K562 (cell line): ENCODE measurements at regions not wholly inside any gene's neighbourhood (a gene's known extent, or its start where the extent isn't known, plus 50 kb on each side); places are given as distances from the start of the nearest gene placed in this dataset.

Experiments
- ATAC-seq: fragments of 200-7000 bp; cut with Tn5 transposase; 3 replicates; pipeline ENCODE4 v1.9.1; 2020; ENCODE audit warnings: moderate library complexity
- BruUV-seq: library from RNA; stranded (reverse); fragments of 400-500 nt; replicated peaks from 2 replicates; lab custom pipeline; 2021; lab: Mats Ljungman, UMichigan
- CTCF ChIA-PET: fragments of 300-600 bp; formaldehyde crosslinking; extraction: SDS; loops from one replicate; lab custom pipeline; 2021; ENCODE audit warnings: low intra/inter-chr PET ratio; lab: Yijun Ruan, JAX
- POLR2A ChIA-PET: fragments of 300-600, 350-650 bp; sonication (Branson Sonifier 250); formaldehyde crosslinking; extraction: SDS; loops from one replicate; lab custom pipeline; 2021; ENCODE audit warnings: antibody characterized with exemption, inconsistent platforms; lab: Yijun Ruan, JAX
- DNase-seq, 4 experiments: peaks; one replicate each; pipeline versions ENCODE4 v3.0.0 to v3.0.0-alpha.2; 2011 to 2018; ENCODE audit warnings: low spot score in 3 of 4, mixed read lengths in 3 of 4; ENCODE audit errors: extremely low read depth in 1 of 4
- FAIRE-seq: peaks from 2 replicates; lab custom pipeline; 2011; peaks lifted over from hg19 to GRCh38; lab: Jason Lieb, UNC
- H2AFZ ChIP-seq: 2 replicates; pipeline ENCODE4 v1.6.0; 2011; ENCODE audit warnings: low read depth, low read length, control low read depth, inconsistent platforms
- H3K27ac ChIP-seq: fragments of 200-600 bp; 3 replicates; pipeline ENCODE4 v1.8.0; 2011; ENCODE audit warnings: low read depth, mild to moderate bottlenecking, control low read depth, inconsistent platforms, low read length, moderate library complexity, mixed read lengths; ENCODE audit errors: extremely low read depth
- H3K27me3 ChIP-seq, 2 experiments: fragments of 300-600 bp in 1 of 2; 2 replicates in 1 of 2; 3 replicates in 1 of 2; pipeline versions ENCODE4 v1.6.0 to v1.8.0; 2011; ENCODE audit warnings: inconsistent platforms in 2 of 2, low read length in 2 of 2, mild to moderate bottlenecking in 1 of 2, mixed read lengths in 1 of 2, moderate library complexity in 1 of 2; ENCODE audit not compliant: control insufficient read depth in 2 of 2, insufficient read depth in 2 of 2
- H3K36me3 ChIP-seq: fragments of 300-600 bp; 3 replicates; pipeline ENCODE4 v1.8.0; 2011; ENCODE audit warnings: mild to moderate bottlenecking, low read length, inconsistent platforms; ENCODE audit not compliant: control insufficient read depth, insufficient read depth
- H3K4me1 ChIP-seq, 2 experiments: fragments of 200-600 bp in 1 of 2; replicated peaks in 1 of 2; 2 replicates in 1 of 2; 3 replicates in 1 of 2; pipeline versions ENCODE4 v1.5.1 to v1.8.0; 2011; ENCODE audit warnings: inconsistent platforms in 2 of 2, low read length in 2 of 2, mild to moderate bottlenecking in 1 of 2, mixed read lengths in 1 of 2, moderate library complexity in 1 of 2; ENCODE audit not compliant: control insufficient read depth in 2 of 2, insufficient read depth in 2 of 2
- H3K4me2 ChIP-seq: 2 replicates; pipeline ENCODE4 v1.6.1; 2011; ENCODE audit warnings: low read length, control low read depth, inconsistent platforms, mixed read lengths; ENCODE audit not compliant: insufficient read depth
- H3K4me3 ChIP-seq: fragments of 200-600 bp; sonication (generic), shearing (Covaris generic); 2 replicates; pipeline ENCODE4 v1.5.1; 2016; ENCODE audit warnings: control low read depth, inconsistent platforms
- H3K79me2 ChIP-seq: fragments of 200-600 bp; 3 replicates; pipeline ENCODE4 v1.8.0; 2011; ENCODE audit warnings: low read length, inconsistent platforms; ENCODE audit not compliant: control insufficient read depth, insufficient read depth
- H3K9ac ChIP-seq, 2 experiments: 2 replicates each; pipeline versions ENCODE4 v1.6.0 to v1.6.1; 2011; ENCODE audit warnings: low read depth in 2 of 2, low read length in 2 of 2, control low read depth in 1 of 2, inconsistent platforms in 1 of 2, mild to moderate bottlenecking in 1 of 2, mixed read lengths in 1 of 2; ENCODE audit not compliant: insufficient read depth in 1 of 2
- H3K9me1 ChIP-seq: one replicate; pipeline ENCODE4 v1.6.0; 2011; ENCODE audit warnings: inconsistent platforms, mild to moderate bottlenecking, low read length, moderate library complexity; ENCODE audit not compliant: control insufficient read depth, insufficient read depth
- H3K9me3 ChIP-seq: replicated peaks from 2 replicates; pipeline ENCODE4 v1.5.1; 2011; ENCODE audit warnings: low read depth, low read length, inconsistent platforms; ENCODE audit not compliant: control insufficient read depth, insufficient read depth
- H4K20me1 ChIP-seq: replicated peaks from 2 replicates; pipeline ENCODE4 v1.6.1; 2011; ENCODE audit warnings: low read length, inconsistent platforms, mixed read lengths; ENCODE audit not compliant: control insufficient read depth, insufficient read depth
- DEAF1 ChIP-seq: fragments of 450-650 bp; formaldehyde crosslinking; IDR thresholded peaks from 2 replicates; pipeline ENCODE4 v1.4.0; 2020; ENCODE audit warnings: mild to moderate bottlenecking, moderate library complexity
- MBD2 ChIP-seq: sonication (generic); IDR thresholded peaks from 2 replicates; pipeline ENCODE4 v1.6.1; 2016; ENCODE audit warnings: low read depth, borderline replicate concordance
- MYNN ChIP-seq, 2 experiments: sonication (generic); formaldehyde crosslinking in 1 of 2; IDR thresholded peaks; 2 replicates each; pipeline versions ENCODE4 v1.5.0 to v1.6.1; 2016 to 2020; ENCODE audit warnings: antibody characterized with exemption in 1 of 2, missing genetic modification reagents in 1 of 2
- PHF8 ChIP-seq: fragments of 200-600 bp; sonication (generic); IDR thresholded peaks from 2 replicates; pipeline ENCODE4 v1.6.1; 2012; ENCODE audit warnings: mixed run types, mild to moderate bottlenecking, inconsistent platforms, low read length, moderate library complexity, borderline replicate concordance
- ZNF133 ChIP-seq: fragments of 250-450 bp; sonication (Bioruptor Pico); IDR thresholded peaks from 2 replicates; pipeline ENCODE4 v1.4.0; 2020; ENCODE audit warnings: mild to moderate bottlenecking
- ZNF384 ChIP-seq: IDR thresholded peaks from 2 replicates; pipeline ENCODE4 v1.6.1; 2012; ENCODE audit warnings: low read depth, low read length, improper control_type of control experiment
- ZNF655 ChIP-seq: fragments of 250-450 bp; sonication (Bioruptor Pico); IDR thresholded peaks from 2 replicates; pipeline ENCODE4 v1.5.0; 2021
- WGBS: fragments of 100-300 bp; shearing (Covaris generic); methylation state at CpG from one replicate; pipeline ENCODE4 v1.1.6; 2016; ENCODE audit warnings: low coverage, mixed read lengths; ENCODE audit not compliant: insufficient coverage; ENCODE audit errors: missing lambda C conversion rate; 5-methylcytosine and 5-hydroxymethylcytosine counted together
- in situ Hi-C: fragments of 300-500 bp; cut with MboI; formaldehyde crosslinking; loops from 4 replicates; pipeline ENCODE4 v1.15.0; 2018; ENCODE audit warnings: inconsistent platforms, mixed read lengths
- intact Hi-C: fragments of 100-400 bp; cut with micrococcal nuclease; formaldehyde crosslinking; loops from 2 replicates; pipeline ENCODE4 v1.14.2; 2022
- TF ChIP-seq, protein P1 (sequence below), 3 experiments: fragments of 200-800 bp in 1 of 3; sonication (Bioruptor generic) in 1 of 3; sonication (generic) in 1 of 3; formaldehyde crosslinking in 1 of 3; IDR thresholded peaks; 2 replicates each; pipeline versions ENCODE4 v1.6.1 to v1.8.0; 2016 to 2022; ENCODE audit warnings: mild to moderate bottlenecking in 2 of 3, missing compliant biosample characterization in 2 of 3, missing genetic modification characterization in 2 of 3, missing genetic modification reagents in 1 of 3
- TF ChIP-seq, protein P2 (sequence below): sonication (generic); formaldehyde crosslinking; IDR thresholded peaks from 2 replicates; pipeline ENCODE4 v1.8.0; 2022; ENCODE audit warnings: mild to moderate bottlenecking, low read depth, missing genetic modification reagents
- TF ChIP-seq, protein P3 (sequence below): fragments of 450-650 bp; formaldehyde crosslinking; conservative IDR thresholded peaks from 2 replicates; pipeline ENCODE4 v1.4.0; 2022; ENCODE audit warnings: mild to moderate bottlenecking, missing genetic modification characterization
- TF ChIP-seq, protein P4 (sequence below): fragments of 450-650 bp; IDR thresholded peaks from 2 replicates; pipeline ENCODE4 v1.6.1; 2017; ENCODE audit warnings: mild to moderate bottlenecking, moderate library complexity

GRCh38 chr14:42804141-42804540, 1197.5 kb downstream of the LRFN5 start (continued):
- TF ChIP-seq, protein P1, sequence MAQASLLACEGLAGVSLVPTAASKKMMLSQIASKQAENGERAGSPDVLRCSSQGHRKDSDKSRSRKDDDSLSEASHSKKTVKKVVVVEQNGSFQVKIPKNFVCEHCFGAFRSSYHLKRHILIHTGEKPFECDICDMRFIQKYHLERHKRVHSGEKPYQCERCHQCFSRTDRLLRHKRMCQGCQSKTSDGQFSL (CRISPR knock-in tag; IDR thresholded peaks at IDR 0.05), result no peak
- TF ChIP-seq, protein P1 (tag; IDR thresholded peaks at IDR 0.05), result no peak
- TF ChIP-seq ZNF133 (CRISPR knock-in tag), result no peak
- TF ChIP-seq MYNN (IDR thresholded peaks at IDR 0.05), result no peak
- TF ChIP-seq MYNN (CRISPR knock-in tag; IDR thresholded peaks at IDR 0.05), result no peak
- TF ChIP-seq ZNF384, result no peak
- no peak for TF ChIP-seq PHF8
- TF ChIP-seq MBD2, result no peak
- TF ChIP-seq, all 486 proteins: peak for 0

DNA sequence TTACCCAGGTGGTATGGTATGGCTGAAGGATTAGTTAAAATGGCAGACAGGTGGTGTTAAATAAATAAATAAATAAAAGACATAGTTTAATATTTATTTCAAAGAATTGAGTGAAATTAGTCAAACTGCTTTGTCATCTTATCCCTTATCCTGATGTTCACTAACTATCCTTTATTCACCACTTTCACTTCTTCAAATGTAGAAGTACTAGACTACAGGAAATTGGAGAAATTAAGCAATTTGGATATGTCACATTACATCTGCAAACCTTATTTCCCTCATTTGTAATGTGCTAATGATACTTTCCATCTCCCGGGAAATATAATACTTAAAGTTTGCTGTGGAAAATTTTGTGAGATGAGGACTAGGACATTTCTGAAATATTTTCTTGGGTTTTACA, 1195.7 kb downstream of the LRFN5 start:
- Histone ChIP-seq H3K79me2 (no peaks in the 10 kb centered on the region), H2AFZ (no peak overlapping the region), H3K9me1 (no peaks in the 10 kb centered on the region), H3K27ac (no peak overlapping the region), H3K4me3 (no peak overlapping the region), H4K20me1 (no peaks in the 10 kb centered on the region), H3K27me3 (no peaks in the 10 kb centered on the region), H3K4me2 (no peak overlapping the region), H3K9me3 (no peaks in the 10 kb centered on the region), H3K36me3 (no peaks in the 10 kb centered on the region), H3K9ac (no peak overlapping the region), H3K4me1 (no peaks in the 10 kb centered on the region)
- in situ Hi-C loops, result no loop called here
- intact Hi-C loops, result no loop called here
- ChIA-PET POLR2A (no interaction called here), CTCF (no interaction called here)
- FAIRE-seq (no peak), ATAC-seq (no peak), DNase-seq (no peak)
- 8% methylated on average over 1 of the region's 1 CpG for WGBS
- BruUV-seq, result no TSS peak
- TF ChIP-seq, protein P2, sequence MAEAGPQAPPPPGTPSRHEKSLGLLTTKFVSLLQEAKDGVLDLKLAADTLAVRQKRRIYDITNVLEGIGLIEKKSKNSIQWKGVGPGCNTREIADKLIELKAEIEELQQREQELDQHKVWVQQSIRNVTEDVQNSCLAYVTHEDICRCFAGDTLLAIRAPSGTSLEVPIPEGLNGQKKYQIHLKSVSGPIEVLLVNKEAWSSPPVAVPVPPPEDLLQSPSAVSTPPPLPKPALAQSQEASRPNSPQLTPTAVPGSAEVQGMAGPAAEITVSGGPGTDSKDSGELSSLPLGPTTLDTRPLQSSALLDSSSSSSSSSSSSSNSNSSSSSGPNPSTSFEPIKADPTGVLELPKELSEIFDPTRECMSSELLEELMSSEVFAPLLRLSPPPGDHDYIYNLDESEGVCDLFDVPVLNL (CRISPR knock-in tag), result no peak
- TF ChIP-seq, protein P1 (CRISPR knock-in tag; IDR thresholded peaks at IDR 0.05), result no peak
- TF ChIP-seq, protein P1 (tag; IDR thresholded peaks at IDR 0.05), result no peak
- TF ChIP-seq DEAF1 (no peak), ZNF655 (CRISPR knock-in tag) (no peak)
- TF ChIP-seq, protein P3, sequence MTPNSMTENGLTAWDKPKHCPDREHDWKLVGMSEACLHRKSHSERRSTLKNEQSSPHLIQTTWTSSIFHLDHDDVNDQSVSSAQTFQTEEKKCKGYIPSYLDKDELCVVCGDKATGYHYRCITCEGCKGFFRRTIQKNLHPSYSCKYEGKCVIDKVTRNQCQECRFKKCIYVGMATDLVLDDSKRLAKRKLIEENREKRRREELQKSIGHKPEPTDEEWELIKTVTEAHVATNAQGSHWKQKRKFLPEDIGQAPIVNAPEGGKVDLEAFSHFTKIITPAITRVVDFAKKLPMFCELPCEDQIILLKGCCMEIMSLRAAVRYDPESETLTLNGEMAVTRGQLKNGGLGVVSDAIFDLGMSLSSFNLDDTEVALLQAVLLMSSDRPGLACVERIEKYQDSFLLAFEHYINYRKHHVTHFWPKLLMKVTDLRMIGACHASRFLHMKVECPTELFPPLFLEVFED (CRISPR knock-in tag), result no peak
- TF ChIP-seq, protein P4, sequence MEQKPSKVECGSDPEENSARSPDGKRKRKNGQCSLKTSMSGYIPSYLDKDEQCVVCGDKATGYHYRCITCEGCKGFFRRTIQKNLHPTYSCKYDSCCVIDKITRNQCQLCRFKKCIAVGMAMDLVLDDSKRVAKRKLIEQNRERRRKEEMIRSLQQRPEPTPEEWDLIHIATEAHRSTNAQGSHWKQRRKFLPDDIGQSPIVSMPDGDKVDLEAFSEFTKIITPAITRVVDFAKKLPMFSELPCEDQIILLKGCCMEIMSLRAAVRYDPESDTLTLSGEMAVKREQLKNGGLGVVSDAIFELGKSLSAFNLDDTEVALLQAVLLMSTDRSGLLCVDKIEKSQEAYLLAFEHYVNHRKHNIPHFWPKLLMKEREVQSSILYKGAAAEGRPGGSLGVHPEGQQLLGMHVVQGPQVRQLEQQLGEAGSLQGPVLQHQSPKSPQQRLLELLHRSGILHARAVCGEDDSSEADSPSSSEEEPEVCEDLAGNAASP, result no peak
